Left ventricle myocardium inferior (tissue), 1 donor: ENCODE measurements at regions not wholly inside any gene's neighbourhood (a gene's known extent, or its start where the extent isn't known, plus 50 kb on each side); places are given as distances from the start of the nearest gene placed in this dataset.

Source experiments
- DNase-seq: peaks from one replicate; pipeline ENCODE4 v3.0.0-alpha.2; 2020
- H3K27ac ChIP-seq: fragments of 200-600 bp; replicated peaks from 2 replicates; pipeline ENCODE4 v1.8.0; 2021
- H3K27me3 ChIP-seq: fragments of 200-600 bp; 2 replicates; pipeline ENCODE4 v1.8.0; 2021; ENCODE audit warnings: low read depth
- H3K36me3 ChIP-seq: fragments of 200-600 bp; 2 replicates; pipeline ENCODE4 v1.8.0; 2021
- H3K4me1 ChIP-seq: fragments of 200-600 bp; 2 replicates; pipeline ENCODE4 v1.8.0; 2021
- H3K4me3 ChIP-seq: fragments of 200-600 bp; 2 replicates; pipeline ENCODE4 v1.8.0; 2021; ENCODE audit warnings: mild to moderate bottlenecking, moderate library complexity
- H3K9me3 ChIP-seq: fragments of 200-600 bp; replicated peaks from 2 replicates; pipeline ENCODE4 v1.8.0; 2021
- CTCF ChIP-seq: fragments of 200-600 bp; IDR thresholded peaks from 2 replicates; pipeline ENCODE4 v1.8.0; 2021; ENCODE audit warnings: antibody characterized with exemption, mild to moderate bottlenecking, borderline replicate concordance
- intact Hi-C: fragments of 100-400 bp; cut with micrococcal nuclease; formaldehyde crosslinking; loops from one replicate; pipeline ENCODE4 v1.11.0; 2022
- donor health status: DM: no; HTN: yes; CAD: no; lungs with severe emphysema.

- DNase-seq = no peak
- intact Hi-C loops = no loop called here
- Histone ChIP-seq H3K36me3 (no peaks in the 10 kb centered on the region), H3K9me3 (no peaks in the 10 kb centered on the region), H3K27ac (no peak overlapping the region), H3K4me1 (peaks cover 3% of the 10 kb centered on the region), H3K27me3 (peaks cover 12% of the 10 kb centered on the region), H3K4me3 (no peak overlapping the region)
- TF ChIP-seq CTCF = no peak
Measured at GRCh38 chr2:200747668-200748618, 63.8 kb upstream of the BZW1 start.

- H3K27ac ChIP-seq = no peak overlapping the region
- DNase-seq = no peak
- no peak for TF ChIP-seq CTCF
- H3K9me3 ChIP-seq = no peaks in the 10 kb centered on the region
- peaks cover 12% of the 10 kb centered on the region for H3K27me3 ChIP-seq
- no peak overlapping the region for H3K4me3 ChIP-seq
- H3K4me1 ChIP-seq = no peaks in the 10 kb centered on the region
- H3K36me3 ChIP-seq = no peaks in the 10 kb centered on the region
- intact Hi-C loops = no loop called here
Measured at GRCh38 chr2:200748779-200749178, 62.9 kb upstream of the BZW1 start.

GRCh38 chr2:200749631-200750322 is 61.9 kb upstream of the BZW1 start:
- no peak for TF ChIP-seq CTCF
- Histone ChIP-seq H3K27ac (no peak overlapping the region), H3K27me3 (peaks cover 12% of the 10 kb centered on the region), H3K4me1 (no peaks in the 10 kb centered on the region), H3K4me3 (no peak overlapping the region), H3K36me3 (no peaks in the 10 kb centered on the region), H3K9me3 (no peaks in the 10 kb centered on the region)
- intact Hi-C loops = no loop called here
- no peak for DNase-seq

- H3K4me3 ChIP-seq = no peak overlapping the region
- peaks cover 12% of the 10 kb centered on the region for H3K27me3 ChIP-seq
- no peaks in the 10 kb centered on the region for H3K4me1 ChIP-seq
- TF ChIP-seq CTCF = no peak
- H3K36me3 ChIP-seq = no peaks in the 10 kb centered on the region
- intact Hi-C loops = no loop called here
- H3K9me3 ChIP-seq = no peaks in the 10 kb centered on the region
- DNase-seq = no peak
- no peak overlapping the region for H3K27ac ChIP-seq
Measured at GRCh38 chr2:200750323-200750910, 61.3 kb upstream of the BZW1 start.

GRCh38 chr2:200751786-200752185 is 59.9 kb upstream of the BZW1 start:
- Histone ChIP-seq H3K27me3 (peaks cover 12% of the 10 kb centered on the region), H3K9me3 (no peaks in the 10 kb centered on the region), H3K27ac (no peak overlapping the region), H3K4me1 (no peaks in the 10 kb centered on the region), H3K36me3 (no peaks in the 10 kb centered on the region), H3K4me3 (no peak overlapping the region)
- no peak for DNase-seq
- no peak for TF ChIP-seq CTCF
- intact Hi-C loops = no loop called here
